ENCODE measurements at regions not wholly inside any gene's neighbourhood (a gene's known extent, or its start where the extent isn't known, plus 50 kb on each side); places are given as distances from the start of the nearest gene placed in this dataset.

DNA sequence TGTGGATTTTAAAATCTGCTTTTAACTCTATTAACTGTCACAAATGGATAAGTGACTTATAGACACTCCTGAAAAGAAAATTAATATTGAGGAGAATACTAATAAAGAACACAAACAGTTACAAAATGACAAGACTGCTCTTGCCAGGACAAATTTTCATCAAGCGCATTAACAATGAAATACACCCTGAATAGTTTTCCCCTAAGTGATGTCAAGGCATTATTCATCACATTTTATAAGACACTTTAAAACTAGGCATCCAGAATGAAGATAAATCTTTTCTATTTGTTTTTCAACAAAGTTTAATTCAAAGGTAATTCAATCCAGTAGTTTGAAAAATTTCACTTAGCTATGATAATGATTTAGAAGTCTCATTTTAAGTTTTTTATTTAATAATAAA, 110.5 kb upstream of the SEC61G start:
- in situ Hi-C loops (cut with MboI; ENCODE audit: low pct_unique_long_range_greater_than_20kb, low sequenced_read_pairs, unreplicated experiment) = no loop called here
- no peak for DNase-seq (ENCODE audit: low spot score)
- TF ChIP-seq, protein P1, sequence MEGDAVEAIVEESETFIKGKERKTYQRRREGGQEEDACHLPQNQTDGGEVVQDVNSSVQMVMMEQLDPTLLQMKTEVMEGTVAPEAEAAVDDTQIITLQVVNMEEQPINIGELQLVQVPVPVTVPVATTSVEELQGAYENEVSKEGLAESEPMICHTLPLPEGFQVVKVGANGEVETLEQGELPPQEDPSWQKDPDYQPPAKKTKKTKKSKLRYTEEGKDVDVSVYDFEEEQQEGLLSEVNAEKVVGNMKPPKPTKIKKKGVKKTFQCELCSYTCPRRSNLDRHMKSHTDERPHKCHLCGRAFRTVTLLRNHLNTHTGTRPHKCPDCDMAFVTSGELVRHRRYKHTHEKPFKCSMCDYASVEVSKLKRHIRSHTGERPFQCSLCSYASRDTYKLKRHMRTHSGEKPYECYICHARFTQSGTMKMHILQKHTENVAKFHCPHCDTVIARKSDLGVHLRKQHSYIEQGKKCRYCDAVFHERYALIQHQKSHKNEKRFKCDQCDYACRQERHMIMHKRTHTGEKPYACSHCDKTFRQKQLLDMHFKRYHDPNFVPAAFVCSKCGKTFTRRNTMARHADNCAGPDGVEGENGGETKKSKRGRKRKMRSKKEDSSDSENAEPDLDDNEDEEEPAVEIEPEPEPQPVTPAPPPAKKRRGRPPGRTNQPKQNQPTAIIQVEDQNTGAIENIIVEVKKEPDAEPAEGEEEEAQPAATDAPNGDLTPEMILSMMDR (IDR thresholded peaks at IDR 0.05; ENCODE audit: extremely low read depth, insufficient read depth, missing control alignments) = no peak

DNA sequence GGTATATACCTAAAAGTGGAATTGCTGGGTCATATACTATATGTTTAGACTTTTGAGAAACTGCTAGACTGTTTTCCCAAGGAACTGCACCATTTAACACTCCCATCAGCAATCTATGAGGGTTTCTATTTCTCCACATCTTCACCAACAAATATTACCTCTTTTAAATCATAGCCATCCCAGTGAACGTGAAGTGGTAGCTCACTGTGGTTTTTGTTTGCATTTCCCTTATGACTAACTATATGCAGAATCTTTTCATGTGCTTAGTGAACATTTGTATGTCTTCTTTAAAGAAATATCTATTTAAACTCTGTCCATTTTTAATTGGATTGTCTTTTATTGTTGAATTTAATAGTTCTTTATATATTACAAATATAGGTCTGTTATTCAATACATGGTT, 115.8 kb upstream of the SEC61G start:
- TF ChIP-seq, protein P1 (IDR thresholded peaks at IDR 0.05; ENCODE audit: extremely low read depth, insufficient read depth, missing control alignments) = no peak
- in situ Hi-C loops (cut with MboI; ENCODE audit: low pct_unique_long_range_greater_than_20kb, low sequenced_read_pairs, unreplicated experiment) = no loop called here
- DNase-seq (ENCODE audit: low spot score) = no peak

DNA sequence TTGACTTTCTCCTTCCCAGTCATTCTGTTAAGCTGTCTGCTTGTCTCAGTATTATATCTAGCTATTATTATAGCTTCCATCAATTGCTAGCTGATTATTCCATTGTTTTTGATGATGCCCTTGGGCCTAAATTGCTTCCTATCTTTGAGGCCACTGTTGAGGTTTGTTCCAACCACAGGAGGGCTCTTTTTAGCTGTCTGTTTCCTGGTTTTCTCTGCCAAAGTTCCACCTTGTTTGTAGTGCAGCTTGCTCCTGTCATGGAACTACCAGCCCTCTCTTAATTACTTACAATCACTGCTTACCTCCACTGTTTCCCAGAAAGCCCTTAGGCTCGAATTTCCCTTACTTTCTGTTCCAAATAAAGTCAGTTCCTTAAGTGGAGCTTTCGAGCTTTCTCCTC, 118.7 kb upstream of the SEC61G start:
- no peak for DNase-seq (ENCODE audit: low spot score)
- TF ChIP-seq, protein P1 (IDR thresholded peaks at IDR 0.05; ENCODE audit: extremely low read depth, insufficient read depth, missing control alignments) = no peak
- in situ Hi-C loops (cut with MboI; ENCODE audit: low pct_unique_long_range_greater_than_20kb, low sequenced_read_pairs, unreplicated experiment) = no loop called here

DNA sequence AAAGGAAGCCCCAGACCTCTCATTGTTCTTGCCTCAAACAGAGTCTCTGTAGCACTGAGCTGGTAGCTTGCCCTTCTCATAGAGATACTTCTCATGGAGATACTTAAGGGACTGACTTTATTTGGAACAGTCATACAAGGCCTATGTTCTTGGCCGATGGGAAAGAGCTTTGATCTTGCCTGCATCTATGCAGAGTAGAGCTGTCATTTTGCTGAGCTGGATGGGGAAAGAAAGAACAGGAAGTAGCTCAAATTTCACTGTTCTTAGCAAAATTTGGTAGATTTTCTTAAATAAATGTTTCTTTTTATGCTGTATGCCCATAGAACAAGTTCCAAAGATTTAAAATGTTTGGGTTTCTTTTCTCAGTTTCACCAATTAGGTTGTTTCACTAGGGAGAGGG, 119.3 kb upstream of the SEC61G start:
- TF ChIP-seq, protein P1 (IDR thresholded peaks at IDR 0.05; ENCODE audit: extremely low read depth, insufficient read depth, missing control alignments) = no peak
- no peak for DNase-seq (ENCODE audit: low spot score)
- in situ Hi-C loops (cut with MboI; ENCODE audit: low pct_unique_long_range_greater_than_20kb, low sequenced_read_pairs, unreplicated experiment) = no loop called here

DNA sequence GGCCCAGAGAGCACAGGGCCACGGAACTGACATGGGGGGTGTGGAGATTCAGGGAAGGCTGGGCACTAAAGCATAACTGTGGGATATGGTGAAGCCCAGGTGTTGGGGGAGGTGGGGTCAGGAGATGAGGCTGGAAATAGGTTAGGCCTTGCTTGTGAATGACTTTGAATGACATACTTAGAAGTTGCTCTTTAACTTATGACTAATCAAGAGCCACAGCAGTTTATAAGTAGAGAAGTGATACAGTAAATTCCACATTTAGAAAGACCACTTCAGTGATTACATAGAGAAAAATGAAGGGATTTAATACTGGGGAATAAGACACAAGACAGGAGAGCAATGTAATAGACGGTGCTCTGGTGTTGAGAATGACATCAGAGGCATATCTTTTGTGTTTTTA, 120.8 kb upstream of the SEC61G start:
- DNase-seq (ENCODE audit: low spot score) = no peak
- in situ Hi-C loops (cut with MboI; ENCODE audit: low pct_unique_long_range_greater_than_20kb, low sequenced_read_pairs, unreplicated experiment) = no loop called here
- TF ChIP-seq, protein P1 (IDR thresholded peaks at IDR 0.05; ENCODE audit: extremely low read depth, insufficient read depth, missing control alignments) = no peak

DNA sequence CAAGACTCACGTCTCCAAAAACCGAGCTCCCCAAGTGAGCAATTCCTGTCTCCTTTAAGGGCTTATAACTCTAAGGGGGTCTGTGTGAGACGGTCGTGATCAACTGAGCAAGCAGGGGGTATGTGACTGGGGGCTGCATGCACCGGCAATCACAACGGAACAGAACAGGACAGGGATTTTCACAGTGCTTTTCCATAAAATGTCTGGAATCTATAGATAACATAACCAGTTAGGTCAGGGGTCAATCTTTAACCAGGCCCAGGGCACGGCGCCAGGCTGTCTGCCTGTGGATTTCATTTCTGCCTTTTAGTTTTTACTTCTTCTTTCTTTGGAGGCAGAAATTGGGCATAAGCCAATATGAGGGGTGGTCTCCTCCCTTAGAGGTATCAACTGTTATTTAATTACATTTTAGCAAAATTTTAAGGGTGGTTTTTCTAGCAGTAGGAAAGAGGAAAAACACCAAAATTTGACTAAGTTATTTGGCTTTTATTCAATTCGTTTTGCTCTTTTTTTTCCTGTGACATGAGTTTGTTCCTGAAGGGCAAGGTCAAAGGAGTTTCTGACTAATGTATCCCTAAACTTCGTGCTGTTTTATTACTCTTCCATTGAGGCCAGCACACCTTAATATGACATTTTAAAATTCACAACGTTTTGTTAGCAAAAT, 121.4 kb upstream of the SEC61G start:
- TF ChIP-seq, protein P1 (IDR thresholded peaks at IDR 0.05; ENCODE audit: extremely low read depth, insufficient read depth, missing control alignments) = no peak
- DNase-seq (ENCODE audit: low spot score) = no peak

More for the DNA sequence above, 121.4 kb upstream of the SEC61G start:
- in situ Hi-C loops (cut with MboI; ENCODE audit: low pct_unique_long_range_greater_than_20kb, low sequenced_read_pairs, unreplicated experiment) = no loop called here

All from GM13977 (cell line).